Adipocyte (in vitro differentiated cells): ENCODE measurements at regions not wholly inside any gene's neighbourhood (a gene's known extent, or its start where the extent isn't known, plus 50 kb on each side); places are given as distances from the start of the nearest gene placed in this dataset.

Experiments
- DNase-seq: peaks from one replicate; pipeline ENCODE4 v3.0.0-alpha.2; 2015; ENCODE audit warnings: low read depth
- H3K27me3 ChIP-seq: replicated peaks from 2 replicates; pipeline ENCODE4 v1.7.0; 2013; ENCODE audit warnings: mild to moderate bottlenecking, low read length, moderate library complexity; ENCODE audit not compliant: control insufficient read depth, insufficient read depth
- H3K36me3 ChIP-seq: 2 replicates; pipeline ENCODE4 v1.7.0; 2013; ENCODE audit warnings: low read length, mild to moderate bottlenecking, moderate library complexity; ENCODE audit not compliant: control insufficient read depth, insufficient read depth, severe bottlenecking
- H3K4me1 ChIP-seq: 2 replicates; pipeline ENCODE4 v1.7.0; 2013; ENCODE audit warnings: mild to moderate bottlenecking, low read length, moderate library complexity; ENCODE audit not compliant: control insufficient read depth, insufficient read depth
- H3K4me3 ChIP-seq: 2 replicates; pipeline ENCODE4 v1.7.0; 2013; ENCODE audit warnings: mild to moderate bottlenecking, low read length, moderate library complexity
- H3K9ac ChIP-seq: 2 replicates; pipeline ENCODE4 v1.7.0; 2013; ENCODE audit warnings: mild to moderate bottlenecking, low read length, moderate library complexity
- H3K9me3 ChIP-seq: 2 replicates; pipeline ENCODE4 v1.7.0; 2013; ENCODE audit warnings: mild to moderate bottlenecking, low read length, moderate library complexity; ENCODE audit not compliant: control insufficient read depth

DNA sequence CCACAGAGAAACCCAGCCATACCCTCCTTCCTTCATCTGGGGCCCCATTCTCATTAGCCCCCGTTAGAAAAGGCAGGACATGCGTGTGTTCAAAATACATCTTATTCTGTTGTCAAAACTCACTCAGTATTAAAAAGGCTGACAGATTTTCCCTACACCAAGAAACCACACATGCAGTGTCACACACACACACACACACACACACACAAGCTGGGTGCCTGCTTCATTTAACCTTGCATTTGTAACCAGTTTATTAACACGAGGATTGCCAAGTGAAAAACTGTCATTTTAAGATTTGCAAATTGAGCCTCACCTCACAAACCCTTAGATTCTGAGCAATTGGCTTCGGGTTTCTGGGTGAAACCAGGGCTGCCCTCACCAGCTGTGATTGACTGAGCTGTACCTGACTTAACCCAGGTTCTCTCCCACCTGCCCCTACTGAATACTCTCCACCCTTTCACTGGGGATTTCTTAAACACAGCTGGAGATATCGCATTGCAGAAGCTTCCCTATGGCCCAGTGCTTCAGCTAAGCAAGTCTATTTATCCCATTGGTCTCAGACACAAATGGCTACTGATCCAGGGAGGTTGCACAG lies 172.7 kb upstream of the ZNF507 start:
- Histone ChIP-seq H3K9me3 (no peaks in the 10 kb centered on the region), H3K9ac (no peak overlapping the region), H3K27me3 (peaks cover 8% of the 10 kb centered on the region), H3K4me3 (no peak overlapping the region), H3K4me1 (no peaks in the 10 kb centered on the region), H3K36me3 (no peaks in the 10 kb centered on the region)
- no peak for DNase-seq

- Histone ChIP-seq H3K4me1 (no peaks in the 10 kb centered on the region), H3K4me3 (no peak overlapping the region), H3K9me3 (no peaks in the 10 kb centered on the region), H3K36me3 (no peaks in the 10 kb centered on the region), H3K27me3 (peaks cover 4% of the 10 kb centered on the region), H3K9ac (no peak overlapping the region)
- DNase-seq = no peak
Observed at GRCh38 chr19:32173836-32174235, 171.6 kb upstream of the ZNF507 start.

DNA sequence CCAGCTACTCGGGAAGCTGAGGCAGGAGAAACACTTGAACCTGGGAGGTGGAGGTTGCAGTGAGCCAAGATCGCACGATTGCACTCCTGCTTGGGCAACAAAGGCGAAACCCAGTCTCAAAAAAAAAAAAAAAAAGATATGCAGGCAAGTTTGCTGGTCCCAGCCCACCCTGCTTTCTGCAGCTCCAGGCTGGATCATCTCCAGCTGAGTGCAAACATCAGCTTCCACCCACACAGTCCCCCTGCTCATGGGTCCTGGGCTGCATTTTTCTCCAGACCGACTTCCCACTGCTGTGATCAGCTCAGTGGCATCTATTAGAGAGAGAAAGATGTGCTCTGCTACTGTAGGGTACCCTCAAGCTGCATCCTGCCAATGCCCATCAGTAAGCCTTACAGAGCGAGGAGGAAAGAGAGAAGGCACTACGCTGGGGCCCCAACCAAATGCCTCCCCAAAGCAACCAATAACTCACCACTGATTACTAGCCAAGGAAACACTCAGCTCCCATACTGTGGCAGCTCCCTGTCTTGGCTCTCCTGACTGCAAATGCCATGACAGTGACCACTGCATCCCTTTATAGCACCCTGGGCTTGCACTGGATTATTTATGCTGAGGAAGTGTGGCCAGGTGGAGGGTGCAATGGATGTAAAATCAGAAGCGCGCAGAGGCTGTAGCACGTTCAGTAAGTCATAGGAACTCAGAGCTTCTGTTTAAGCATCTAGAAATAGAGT lies 170.9 kb upstream of the ZNF507 start:
- DNase-seq = no peak
- H3K36me3 ChIP-seq = no peaks in the 10 kb centered on the region
- H3K9me3 ChIP-seq = no peaks in the 10 kb centered on the region

DNA sequence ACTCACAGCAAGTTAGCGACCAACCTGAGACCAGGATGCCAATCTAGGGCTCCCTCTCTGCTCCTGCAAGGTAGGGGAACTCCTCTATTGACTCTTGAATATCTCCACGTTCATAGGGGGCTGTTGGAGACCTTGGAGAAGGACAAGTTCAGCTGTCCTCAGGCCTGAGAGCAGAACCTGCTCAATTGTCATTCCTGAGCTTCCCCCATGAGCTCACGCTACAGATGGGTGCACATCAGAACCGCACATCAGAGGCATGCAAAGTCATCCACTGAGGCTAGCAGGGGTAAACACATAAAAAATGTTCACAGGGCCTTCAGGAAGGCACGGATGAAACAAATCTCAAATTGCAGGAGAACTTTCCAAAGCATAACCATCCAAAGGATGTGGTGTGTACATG lies 168.8 kb upstream of the ZNF507 start:
- H3K4me3 ChIP-seq = no peak overlapping the region
- H3K9me3 ChIP-seq = no peaks in the 10 kb centered on the region
- no peak overlapping the region for H3K9ac ChIP-seq
- no peak for DNase-seq
- H3K4me1 ChIP-seq = no peaks in the 10 kb centered on the region
- no peaks in the 10 kb centered on the region for H3K36me3 ChIP-seq
- peaks cover 4% of the 10 kb centered on the region for H3K27me3 ChIP-seq

More for the DNA sequence above, 170.9 kb upstream of the ZNF507 start:
- H3K9ac ChIP-seq = no peak overlapping the region
- no peaks in the 10 kb centered on the region for H3K4me1 ChIP-seq
- H3K27me3 ChIP-seq = peaks cover 4% of the 10 kb centered on the region
- no peak overlapping the region for H3K4me3 ChIP-seq

- Histone ChIP-seq H3K27me3 (peaks cover 4% of the 10 kb centered on the region), H3K9ac (no peak overlapping the region), H3K4me1 (no peaks in the 10 kb centered on the region), H3K4me3 (no peak overlapping the region), H3K9me3 (no peaks in the 10 kb centered on the region), H3K36me3 (no peaks in the 10 kb centered on the region)
- DNase-seq = no peak
Observed at GRCh38 chr19:32177686-32178085, 167.7 kb upstream of the ZNF507 start.

- Histone ChIP-seq H3K36me3 (no peaks in the 10 kb centered on the region), H3K4me1 (no peaks in the 10 kb centered on the region), H3K4me3 (no peak overlapping the region), H3K9ac (no peak overlapping the region), H3K9me3 (no peaks in the 10 kb centered on the region), H3K27me3 (peaks cover 4% of the 10 kb centered on the region)
- DNase-seq = no peak
Observed at GRCh38 chr19:32178401-32178800, 167.0 kb upstream of the ZNF507 start.

DNA sequence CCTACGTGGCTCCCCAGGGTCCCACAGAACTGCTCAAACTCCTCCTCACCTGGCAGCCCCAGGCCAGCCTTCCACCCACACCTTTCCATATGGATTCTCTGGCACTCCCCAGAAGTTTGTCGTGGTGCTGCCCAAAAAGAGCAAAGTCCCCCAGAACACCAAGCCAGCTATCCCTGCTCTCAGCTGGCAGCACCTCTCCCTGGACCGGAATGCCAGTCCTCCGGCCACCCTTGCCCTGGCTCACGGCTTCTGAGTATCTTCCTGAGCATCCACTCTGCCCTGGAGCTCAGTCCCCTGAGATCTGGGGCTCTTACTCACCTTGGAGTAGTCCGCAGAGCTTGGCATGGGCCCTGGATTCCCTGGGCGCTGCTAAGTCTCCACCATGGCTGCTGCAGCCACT lies 166.5 kb upstream of the ZNF507 start:
- H3K27me3 ChIP-seq = peaks cover 4% of the 10 kb centered on the region
- no peak for DNase-seq
- H3K9me3 ChIP-seq = no peaks in the 10 kb centered on the region
- no peak overlapping the region for H3K9ac ChIP-seq
- no peaks in the 10 kb centered on the region for H3K4me1 ChIP-seq
- H3K36me3 ChIP-seq = no peaks in the 10 kb centered on the region
- H3K4me3 ChIP-seq = no peak overlapping the region

DNA sequence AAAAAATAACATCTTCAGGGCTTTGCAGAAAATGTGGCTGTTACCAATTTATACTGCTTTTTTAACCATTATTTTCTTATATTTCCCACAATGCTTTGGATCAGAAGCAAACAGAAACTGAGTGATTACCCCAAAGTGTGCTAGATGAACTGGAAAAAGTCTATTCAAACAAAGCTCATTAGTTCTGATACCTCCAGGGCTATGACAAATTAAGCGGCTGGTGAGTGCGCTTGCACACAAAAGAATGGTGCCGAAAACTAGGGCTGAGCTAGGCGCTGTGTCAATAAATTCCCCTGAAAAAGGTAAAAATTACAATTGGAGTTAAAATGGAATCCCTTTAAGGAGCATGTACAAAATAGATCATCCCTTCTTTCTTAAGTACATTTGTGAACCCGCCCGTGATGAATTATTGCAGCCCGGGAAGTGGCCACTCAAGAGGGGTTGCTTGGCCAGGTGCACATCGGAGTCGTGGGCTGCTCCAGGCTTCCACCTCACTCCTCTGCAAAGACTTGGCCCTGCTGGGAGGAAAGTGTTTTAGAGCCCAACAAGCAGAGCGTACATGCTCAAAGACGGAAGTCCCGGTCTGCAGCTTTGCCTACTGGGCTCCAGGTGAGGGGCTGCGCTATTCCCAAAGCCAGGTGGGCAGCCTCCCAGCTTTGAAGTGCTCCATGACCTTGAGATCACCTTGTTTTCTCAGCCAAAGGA lies 164.0 kb upstream of the ZNF507 start:
- no peaks in the 10 kb centered on the region for H3K9me3 ChIP-seq
- no peak overlapping the region for H3K9ac ChIP-seq
- no peaks in the 10 kb centered on the region for H3K36me3 ChIP-seq
- H3K4me3 ChIP-seq = no peak overlapping the region
- H3K27me3 ChIP-seq = no peaks in the 10 kb centered on the region
- no peak for DNase-seq
- H3K4me1 ChIP-seq = no peaks in the 10 kb centered on the region

DNA sequence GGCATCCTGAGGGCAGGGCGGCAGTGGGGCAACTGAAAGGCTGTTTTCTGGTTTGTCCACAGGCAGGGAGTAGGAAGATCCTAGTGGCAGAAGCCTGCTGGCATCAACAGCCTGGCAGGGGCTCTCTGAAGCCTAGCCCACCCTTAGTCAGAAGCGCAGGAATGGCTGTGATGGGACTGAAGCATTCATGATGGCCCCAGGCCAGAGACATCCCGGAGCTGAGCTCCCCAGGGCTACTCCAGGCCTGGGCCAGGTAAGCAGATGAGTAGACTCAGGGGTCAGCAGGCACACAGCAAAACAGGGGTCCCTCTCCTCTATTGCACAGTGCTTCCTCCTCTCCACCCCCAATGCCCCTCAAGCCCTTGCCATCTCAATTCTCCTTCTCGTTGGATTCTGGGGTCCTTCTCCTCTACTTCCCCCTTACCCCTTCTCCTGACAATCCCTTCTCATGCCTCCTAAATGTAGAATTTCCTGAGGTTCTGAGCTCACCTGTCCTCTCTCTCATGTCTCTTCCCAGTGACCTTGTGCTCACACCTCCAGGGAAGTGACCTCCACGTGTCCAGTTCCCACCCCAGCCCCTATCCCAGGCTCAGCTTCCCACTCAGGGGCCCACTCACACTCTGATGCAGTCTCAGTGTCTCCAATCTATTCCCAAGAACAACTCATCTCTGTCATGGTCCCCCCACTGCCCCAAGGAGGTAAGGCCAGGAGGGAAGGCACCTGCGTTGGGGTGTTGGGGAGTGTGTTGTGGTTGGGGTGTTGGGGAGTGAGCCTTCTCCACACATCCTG lies 158.7 kb upstream of the ZNF507 start:
- Histone ChIP-seq H3K36me3 (no peaks in the 10 kb centered on the region), H3K27me3 (no peaks in the 10 kb centered on the region), H3K4me3 (no peak overlapping the region), H3K9me3 (no peaks in the 10 kb centered on the region), H3K9ac (no peak overlapping the region), H3K4me1 (no peaks in the 10 kb centered on the region)
- no peak for DNase-seq

DNA sequence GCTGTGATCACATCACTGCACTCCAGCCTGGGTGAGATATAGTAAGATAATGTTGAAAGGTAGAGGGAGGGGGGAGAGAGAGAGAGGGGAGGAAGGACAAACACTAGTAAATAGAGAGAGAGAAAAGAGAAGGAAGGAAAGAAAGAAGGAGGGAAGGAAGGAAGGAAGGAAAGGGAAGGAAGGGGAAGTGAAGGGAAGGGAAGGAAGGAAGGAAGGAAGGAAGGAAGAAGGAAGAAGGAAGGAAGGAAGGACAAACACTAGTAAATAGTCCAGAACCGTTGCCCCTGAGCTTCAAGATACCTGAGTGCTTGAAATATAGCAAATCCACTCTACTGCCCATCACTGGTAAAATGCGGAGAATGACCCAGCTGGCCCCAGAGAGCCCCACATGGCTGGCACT lies 156.5 kb upstream of the ZNF507 start:
- no peaks in the 10 kb centered on the region for H3K27me3 ChIP-seq
- H3K9me3 ChIP-seq = peaks cover 2% of the 10 kb centered on the region
- no peaks in the 10 kb centered on the region for H3K36me3 ChIP-seq
- no peak overlapping the region for H3K9ac ChIP-seq
- H3K4me1 ChIP-seq = no peaks in the 10 kb centered on the region
- no peak overlapping the region for H3K4me3 ChIP-seq
- no peak for DNase-seq
